ENCODE measurements at regions not wholly inside any gene's neighbourhood (a gene's known extent, or its start where the extent isn't known, plus 50 kb on each side); places are given as distances from the start of the nearest gene placed in this dataset.

GRCh38 chr11:119861160-119861559, 132.2 kb upstream of the NECTIN1 start:
- no peak for DNase-seq (ENCODE audit: low read depth)
- TF ChIP-seq CTCF (conservative IDR thresholded peaks at IDR 0.05; ENCODE audit: low read depth, low read length): no peak
- no peak overlapping the region for H3K4me3 ChIP-seq (ENCODE audit: low read length)

GRCh38 chr11:119860561-119861094, 131.6 kb upstream of the NECTIN1 start:
- no peak overlapping the region for H3K4me3 ChIP-seq (ENCODE audit: low read length)
- no peak for TF ChIP-seq CTCF (conservative IDR thresholded peaks at IDR 0.05; ENCODE audit: low read depth, low read length)
- no peak for DNase-seq (ENCODE audit: low read depth)

GRCh38 chr11:119859684-119860083, 130.7 kb upstream of the NECTIN1 start:
- no peak for TF ChIP-seq CTCF (conservative IDR thresholded peaks at IDR 0.05; ENCODE audit: low read depth, low read length)
- H3K4me3 ChIP-seq (ENCODE audit: low read length): no peak overlapping the region
- no peak for DNase-seq (ENCODE audit: low read depth)

- no peak overlapping the region for H3K4me3 ChIP-seq (ENCODE audit: low read length)
- TF ChIP-seq CTCF (conservative IDR thresholded peaks at IDR 0.05; ENCODE audit: low read depth, low read length): no peak
- DNase-seq (ENCODE audit: low read depth): no peak
Measured at GRCh38 chr11:119858288-119858687, 129.3 kb upstream of the NECTIN1 start.

- no peak overlapping the region for H3K4me3 ChIP-seq (ENCODE audit: low read length)
- no peak for TF ChIP-seq CTCF (conservative IDR thresholded peaks at IDR 0.05; ENCODE audit: low read depth, low read length)
- no peak for DNase-seq (ENCODE audit: low read depth)
Measured at GRCh38 chr11:119856681-119857485, 127.9 kb upstream of the NECTIN1 start.

GRCh38 chr11:119855066-119855465, 126.1 kb upstream of the NECTIN1 start:
- DNase-seq (ENCODE audit: low read depth): no peak
- H3K4me3 ChIP-seq (ENCODE audit: low read length): no peak overlapping the region
- TF ChIP-seq CTCF (conservative IDR thresholded peaks at IDR 0.05; ENCODE audit: low read depth, low read length): no peak

- no peak overlapping the region for H3K4me3 ChIP-seq (ENCODE audit: low read length)
- TF ChIP-seq CTCF (conservative IDR thresholded peaks at IDR 0.05; ENCODE audit: low read depth, low read length): no peak
- no peak for DNase-seq (ENCODE audit: low read depth)
Measured at GRCh38 chr11:119854521-119854920, 125.5 kb upstream of the NECTIN1 start.

All from retinal pigment epithelial cell (primary cell).